Liver (tissue), 8 donors: ENCODE measurements at regions not wholly inside any gene's neighbourhood (a gene's known extent, or its start where the extent isn't known, plus 50 kb on each side); places are given as distances from the start of the nearest gene placed in this dataset.

Source experiments
- DNase-seq: peaks from one replicate; pipeline ENCODE4 v3.0.0-alpha.2; 2017; ENCODE audit warnings: low spot score
- H3K27ac ChIP-seq, 2 donors: one replicate each; pipeline ENCODE4 v1.7.0; 2013; ENCODE audit warnings: inconsistent platforms in 2 of 2, low read length in 2 of 2, control low read depth in 1 of 2, low read depth in 1 of 2, mild to moderate bottlenecking in 1 of 2
- H3K27me3 ChIP-seq, 4 donors: one replicate each; pipeline versions ENCODE4 v1.6.1 to v1.7.0; 2013; ENCODE audit warnings: low read length in 3 of 4, inconsistent platforms in 1 of 4, mild to moderate bottlenecking in 1 of 4, moderate library complexity in 1 of 4; ENCODE audit not compliant: control insufficient read depth in 4 of 4, insufficient read depth in 4 of 4
- H3K36me3 ChIP-seq, 4 donors: one replicate each; pipeline versions ENCODE4 v1.6.1 to v1.7.0; 2013; ENCODE audit warnings: low read length in 3 of 4, mild to moderate bottlenecking in 3 of 4, low read depth in 1 of 4, moderate library complexity in 1 of 4; ENCODE audit not compliant: control insufficient read depth in 4 of 4, insufficient read depth in 3 of 4
- H3K4me1 ChIP-seq, 4 donors: one replicate each; pipeline versions ENCODE4 v1.6.1 to v1.7.0; 2013; ENCODE audit warnings: low read length in 3 of 4, mild to moderate bottlenecking in 3 of 4, moderate library complexity in 1 of 4; ENCODE audit not compliant: control insufficient read depth in 4 of 4, insufficient read depth in 4 of 4
- H3K4me3 ChIP-seq, 3 donors: one replicate each; pipeline versions ENCODE4 v1.6.1 to v1.7.0; 2013; ENCODE audit warnings: low read length in 3 of 3, control low read depth in 1 of 3, low read depth in 1 of 3, mild to moderate bottlenecking in 1 of 3
- H3K9ac ChIP-seq, 2 donors: one replicate each; pipeline ENCODE4 v1.7.0; 2013; ENCODE audit warnings: low read length in 2 of 2, mild to moderate bottlenecking in 2 of 2, moderate library complexity in 2 of 2, control low read depth in 1 of 2, low read depth in 1 of 2
- H3K9me3 ChIP-seq, 4 donors: one replicate each; pipeline versions ENCODE4 v1.6.1 to v1.7.0; 2013; ENCODE audit warnings: low read length in 3 of 4; ENCODE audit not compliant: control insufficient read depth in 4 of 4
- ATF3 ChIP-seq: IDR thresholded peaks from 2 replicates; pipeline ENCODE4 v1.6.1; 2016; ENCODE audit warnings: antibody characterized with exemption
- EGR1 ChIP-seq, 2 donors: IDR thresholded peaks; 2 replicates each; pipeline ENCODE4 v1.6.1; 2016 to 2018; ENCODE audit warnings: antibody characterized with exemption in 2 of 2, low read depth in 2 of 2
- FOXA1 ChIP-seq: IDR thresholded peaks from 2 replicates; pipeline ENCODE4 v1.6.1; 2016; ENCODE audit warnings: antibody characterized with exemption
- FOXA2 ChIP-seq: IDR thresholded peaks from 2 replicates; pipeline ENCODE4 v1.6.1; 2016; ENCODE audit warnings: antibody characterized with exemption
- HNF4A ChIP-seq, 2 donors: conservative IDR thresholded peaks; 2 replicates each; pipeline ENCODE4 v1.6.1; 2016; ENCODE audit warnings: antibody characterized with exemption in 2 of 2, mild to moderate bottlenecking in 2 of 2
- HNF4G ChIP-seq: IDR thresholded peaks from 2 replicates; pipeline ENCODE4 v1.6.1; 2016; ENCODE audit warnings: antibody characterized with exemption
- JUND ChIP-seq, 2 donors: IDR thresholded peaks; 2 replicates each; pipeline ENCODE4 v1.6.1; 2016; ENCODE audit warnings: antibody characterized with exemption in 2 of 2
- MAX ChIP-seq: IDR thresholded peaks from 2 replicates; pipeline ENCODE4 v1.6.1; 2016; ENCODE audit warnings: antibody characterized with exemption
- NR2F2 ChIP-seq: IDR thresholded peaks from 2 replicates; pipeline ENCODE4 v1.6.1; 2016; ENCODE audit warnings: antibody characterized with exemption
- RAD21 ChIP-seq, 2 donors: IDR thresholded peaks; 2 replicates each; pipeline ENCODE4 v1.6.1; 2016; ENCODE audit warnings: antibody characterized with exemption in 2 of 2, mild to moderate bottlenecking in 2 of 2
- RXRA ChIP-seq, 2 donors: IDR thresholded peaks; 2 replicates each; pipeline ENCODE4 v1.6.1; 2017 to 2018; ENCODE audit warnings: antibody characterized with exemption in 2 of 2, mild to moderate bottlenecking in 1 of 2
- SP1 ChIP-seq: IDR thresholded peaks from 2 replicates; pipeline ENCODE4 v1.6.1; 2018; ENCODE audit warnings: antibody characterized with exemption, mild to moderate bottlenecking
- TAF1 ChIP-seq: conservative IDR thresholded peaks from 2 replicates; pipeline ENCODE4 v1.6.1; 2016; ENCODE audit warnings: antibody characterized with exemption, mild to moderate bottlenecking
- YY1 ChIP-seq: IDR thresholded peaks from 2 replicates; pipeline ENCODE4 v1.6.1; 2016; ENCODE audit warnings: antibody characterized with exemption, mild to moderate bottlenecking
- WGBS: extraction: QIAGEN DNeasy Blood & Tissue Kit; methylation state at CpG from one replicate; pipeline ENCODE4 v1.1.7; 2013; 5-methylcytosine and 5-hydroxymethylcytosine counted together
- TF ChIP-seq, protein P1 (sequence below): IDR thresholded peaks from 2 replicates; pipeline ENCODE4 v1.6.1; 2016; ENCODE audit warnings: antibody characterized with exemption
- TF ChIP-seq, protein P2 (sequence below): fragments of 150-350 bp; IDR thresholded peaks from 2 replicates; pipeline ENCODE4 v1.5.1; 2017; ENCODE audit warnings: improper control_type of control experiment, low read depth, low read length; ENCODE audit not compliant: missing input control
- TF ChIP-seq, protein P3 (sequence below): IDR thresholded peaks from 2 replicates; pipeline ENCODE4 v1.6.1; 2016; ENCODE audit warnings: antibody characterized with exemption, mild to moderate bottlenecking
- donor health status: healthy.
- donor health status: healthy.
- donor health status: healthy.
- donor health status: healthy.
- donor health status: healthy.

GRCh38 chr3:55409806-55410205 lies 77.3 kb downstream of the WNT5A start:
- Histone ChIP-seq H3K9me3 (peaks cover 2 to 4% (median 3%) of the 10 kb centered on the region in 4 donors), H3K27me3 (no peaks in the 10 kb centered on the region), H3K36me3 (no peaks in the 10 kb centered on the region), H3K27ac (no peak overlapping the region), H3K4me3 (no peak overlapping the region), H3K9ac (no peak overlapping the region), H3K4me1 (no peaks in the 10 kb centered on the region)
- WGBS: 94% methylated on average over 2 of the region's 2 CpGs
- no peak for TF ChIP-seq YY1
- TF ChIP-seq, protein P1, sequence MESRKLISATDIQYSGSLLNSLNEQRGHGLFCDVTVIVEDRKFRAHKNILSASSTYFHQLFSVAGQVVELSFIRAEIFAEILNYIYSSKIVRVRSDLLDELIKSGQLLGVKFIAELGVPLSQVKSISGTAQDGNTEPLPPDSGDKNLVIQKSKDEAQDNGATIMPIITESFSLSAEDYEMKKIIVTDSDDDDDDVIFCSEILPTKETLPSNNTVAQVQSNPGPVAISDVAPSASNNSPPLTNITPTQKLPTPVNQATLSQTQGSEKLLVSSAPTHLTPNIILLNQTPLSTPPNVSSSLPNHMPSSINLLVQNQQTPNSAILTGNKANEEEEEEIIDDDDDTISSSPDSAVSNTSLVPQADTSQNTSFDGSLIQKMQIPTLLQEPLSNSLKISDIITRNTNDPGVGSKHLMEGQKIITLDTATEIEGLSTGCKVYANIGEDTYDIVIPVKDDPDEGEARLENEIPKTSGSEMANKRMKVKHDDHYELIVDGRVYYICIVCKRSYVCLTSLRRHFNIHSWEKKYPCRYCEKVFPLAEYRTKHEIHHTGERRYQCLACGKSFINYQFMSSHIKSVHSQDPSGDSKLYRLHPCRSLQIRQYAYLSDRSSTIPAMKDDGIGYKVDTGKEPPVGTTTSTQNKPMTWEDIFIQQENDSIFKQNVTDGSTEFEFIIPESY: no peak
- no peak for TF ChIP-seq RXRA (IDR thresholded peaks at IDR 0.05)
- TF ChIP-seq, protein P2, sequence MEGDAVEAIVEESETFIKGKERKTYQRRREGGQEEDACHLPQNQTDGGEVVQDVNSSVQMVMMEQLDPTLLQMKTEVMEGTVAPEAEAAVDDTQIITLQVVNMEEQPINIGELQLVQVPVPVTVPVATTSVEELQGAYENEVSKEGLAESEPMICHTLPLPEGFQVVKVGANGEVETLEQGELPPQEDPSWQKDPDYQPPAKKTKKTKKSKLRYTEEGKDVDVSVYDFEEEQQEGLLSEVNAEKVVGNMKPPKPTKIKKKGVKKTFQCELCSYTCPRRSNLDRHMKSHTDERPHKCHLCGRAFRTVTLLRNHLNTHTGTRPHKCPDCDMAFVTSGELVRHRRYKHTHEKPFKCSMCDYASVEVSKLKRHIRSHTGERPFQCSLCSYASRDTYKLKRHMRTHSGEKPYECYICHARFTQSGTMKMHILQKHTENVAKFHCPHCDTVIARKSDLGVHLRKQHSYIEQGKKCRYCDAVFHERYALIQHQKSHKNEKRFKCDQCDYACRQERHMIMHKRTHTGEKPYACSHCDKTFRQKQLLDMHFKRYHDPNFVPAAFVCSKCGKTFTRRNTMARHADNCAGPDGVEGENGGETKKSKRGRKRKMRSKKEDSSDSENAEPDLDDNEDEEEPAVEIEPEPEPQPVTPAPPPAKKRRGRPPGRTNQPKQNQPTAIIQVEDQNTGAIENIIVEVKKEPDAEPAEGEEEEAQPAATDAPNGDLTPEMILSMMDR: no peak
- no peak for TF ChIP-seq MAX
- no peak for TF ChIP-seq ATF3
- TF ChIP-seq NR2F2: no peak
- TF ChIP-seq, protein P3, sequence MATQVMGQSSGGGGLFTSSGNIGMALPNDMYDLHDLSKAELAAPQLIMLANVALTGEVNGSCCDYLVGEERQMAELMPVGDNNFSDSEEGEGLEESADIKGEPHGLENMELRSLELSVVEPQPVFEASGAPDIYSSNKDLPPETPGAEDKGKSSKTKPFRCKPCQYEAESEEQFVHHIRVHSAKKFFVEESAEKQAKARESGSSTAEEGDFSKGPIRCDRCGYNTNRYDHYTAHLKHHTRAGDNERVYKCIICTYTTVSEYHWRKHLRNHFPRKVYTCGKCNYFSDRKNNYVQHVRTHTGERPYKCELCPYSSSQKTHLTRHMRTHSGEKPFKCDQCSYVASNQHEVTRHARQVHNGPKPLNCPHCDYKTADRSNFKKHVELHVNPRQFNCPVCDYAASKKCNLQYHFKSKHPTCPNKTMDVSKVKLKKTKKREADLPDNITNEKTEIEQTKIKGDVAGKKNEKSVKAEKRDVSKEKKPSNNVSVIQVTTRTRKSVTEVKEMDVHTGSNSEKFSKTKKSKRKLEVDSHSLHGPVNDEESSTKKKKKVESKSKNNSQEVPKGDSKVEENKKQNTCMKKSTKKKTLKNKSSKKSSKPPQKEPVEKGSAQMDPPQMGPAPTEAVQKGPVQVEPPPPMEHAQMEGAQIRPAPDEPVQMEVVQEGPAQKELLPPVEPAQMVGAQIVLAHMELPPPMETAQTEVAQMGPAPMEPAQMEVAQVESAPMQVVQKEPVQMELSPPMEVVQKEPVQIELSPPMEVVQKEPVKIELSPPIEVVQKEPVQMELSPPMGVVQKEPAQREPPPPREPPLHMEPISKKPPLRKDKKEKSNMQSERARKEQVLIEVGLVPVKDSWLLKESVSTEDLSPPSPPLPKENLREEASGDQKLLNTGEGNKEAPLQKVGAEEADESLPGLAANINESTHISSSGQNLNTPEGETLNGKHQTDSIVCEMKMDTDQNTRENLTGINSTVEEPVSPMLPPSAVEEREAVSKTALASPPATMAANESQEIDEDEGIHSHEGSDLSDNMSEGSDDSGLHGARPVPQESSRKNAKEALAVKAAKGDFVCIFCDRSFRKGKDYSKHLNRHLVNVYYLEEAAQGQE: no peak
- TF ChIP-seq FOXA1: no peak
- TF ChIP-seq EGR1 (IDR thresholded peaks at IDR 0.05; ENCODE audit: low read depth in 2 of 2): no peak
- no peak for DNase-seq

DNA sequence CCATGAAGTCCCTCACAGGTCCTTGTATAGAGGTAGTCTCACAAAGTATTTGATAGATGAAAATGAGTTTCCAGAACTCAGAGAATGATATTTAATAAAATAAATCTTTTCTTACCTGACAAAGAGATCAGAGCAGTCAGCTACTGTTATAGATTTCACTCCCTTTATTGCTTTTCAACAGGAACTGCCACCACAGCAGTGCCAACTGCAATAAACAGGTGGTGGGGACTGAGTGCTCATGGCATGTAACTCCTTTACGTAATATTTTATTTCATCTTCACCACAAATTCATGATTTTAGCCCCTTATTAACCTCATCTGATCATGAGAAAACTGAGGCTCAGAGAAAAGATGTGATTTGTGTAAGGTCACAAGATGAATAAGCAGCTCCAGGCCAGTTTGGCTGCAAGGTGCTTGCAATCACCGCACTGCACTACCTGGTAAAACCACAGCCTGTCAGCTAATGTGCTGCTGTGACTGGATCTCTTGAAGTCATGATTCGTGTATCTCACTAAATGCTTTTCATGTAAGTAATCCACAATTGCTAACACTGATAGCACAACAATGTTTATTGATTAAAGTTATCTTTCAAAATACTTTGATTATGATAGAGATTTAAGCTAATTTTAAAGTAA lies 78.8 kb downstream of the WNT5A start:
- Histone ChIP-seq H3K36me3 (no peaks in the 10 kb centered on the region), H3K4me3 (no peak overlapping the region), H3K9me3 (peaks cover 2 to 4% (median 3%) of the 10 kb centered on the region in 4 donors), H3K27ac (no peak overlapping the region), H3K9ac (no peak overlapping the region), H3K27me3 (no peaks in the 10 kb centered on the region), H3K4me1 (peaks cover under 1 to 2% (median 2%) of the 10 kb centered on the region in 4 donors)
- TF ChIP-seq, protein P3: no peak
- TF ChIP-seq RAD21 (IDR thresholded peaks at IDR 0.05) (no peak), EGR1 (IDR thresholded peaks at IDR 0.05; ENCODE audit: low read depth in 2 of 2) (no peak), JUND (IDR thresholded peaks at IDR 0.05) (no peak), HNF4G (no peak), TAF1 (no peak), FOXA1 (no peak), HNF4A (conservative IDR thresholded peaks at IDR 0.05) (no peak), MAX (no peak), ATF3 (no peak), FOXA2 (no peak), YY1 (no peak), SP1 (no peak), RXRA (IDR thresholded peaks at IDR 0.05) (no peak)
- TF ChIP-seq, protein P1: no peak
- WGBS: 84% methylated on average over 3 of the region's 3 CpGs
- no peak for DNase-seq
